ELR (cell line): ENCODE measurements at regions not wholly inside any gene's neighbourhood (a gene's known extent, or its start where the extent isn't known, plus 50 kb on each side); places are given as distances from the start of the nearest gene placed in this dataset.
"Not testable (repeated sequence)": the region's sequence is repeated elsewhere in the genome, so short reads cannot be mapped to it uniquely, and the experiment has no call there.

ENCODE experiments used
- DNase-seq: peaks from one replicate; pipeline ENCODE4 v3.0.0-alpha.2; 2015; ENCODE audit warnings: low read depth

DNA sequence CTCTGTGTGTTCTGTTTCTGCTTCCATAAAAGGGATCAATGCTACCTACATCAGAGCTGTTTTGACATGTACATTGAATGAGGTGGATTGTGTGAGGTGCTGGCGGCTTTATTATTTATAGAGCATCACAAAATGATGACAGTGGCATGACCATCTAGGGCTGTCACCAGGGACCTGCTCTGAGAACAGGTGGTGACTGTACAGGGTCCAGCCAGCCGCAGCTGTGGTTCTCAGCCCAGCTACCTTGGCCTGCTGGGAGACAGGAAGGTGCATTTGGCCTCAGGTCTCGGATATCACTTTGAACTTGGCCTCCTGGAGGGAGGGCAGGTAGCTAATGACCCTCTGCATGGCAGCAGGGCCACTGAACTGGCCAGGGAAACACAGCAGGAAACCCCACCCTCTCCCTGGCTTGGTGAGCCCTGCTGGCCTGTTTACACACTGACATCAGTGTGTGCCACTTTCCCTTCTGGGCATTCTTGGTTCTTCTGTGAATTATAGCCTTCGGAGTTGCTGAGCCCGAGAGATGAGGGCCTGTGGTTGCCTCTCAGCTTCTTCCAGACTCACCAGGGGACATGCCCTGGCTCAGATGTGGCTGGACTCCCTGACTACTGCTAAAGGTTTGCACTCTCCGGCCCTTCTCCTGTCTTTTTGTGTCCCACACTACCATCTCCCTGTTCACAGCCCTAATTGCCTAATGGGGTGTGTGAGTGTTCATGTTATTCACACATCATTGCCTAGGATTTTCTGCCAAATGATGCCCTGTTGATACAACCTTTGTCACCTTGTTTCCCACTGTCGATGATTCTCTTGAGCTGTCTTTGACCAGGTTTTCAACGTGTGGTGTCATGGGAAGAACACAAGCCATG, 109.2 kb upstream of the RAB12 start:
- no peak for DNase-seq

DNA sequence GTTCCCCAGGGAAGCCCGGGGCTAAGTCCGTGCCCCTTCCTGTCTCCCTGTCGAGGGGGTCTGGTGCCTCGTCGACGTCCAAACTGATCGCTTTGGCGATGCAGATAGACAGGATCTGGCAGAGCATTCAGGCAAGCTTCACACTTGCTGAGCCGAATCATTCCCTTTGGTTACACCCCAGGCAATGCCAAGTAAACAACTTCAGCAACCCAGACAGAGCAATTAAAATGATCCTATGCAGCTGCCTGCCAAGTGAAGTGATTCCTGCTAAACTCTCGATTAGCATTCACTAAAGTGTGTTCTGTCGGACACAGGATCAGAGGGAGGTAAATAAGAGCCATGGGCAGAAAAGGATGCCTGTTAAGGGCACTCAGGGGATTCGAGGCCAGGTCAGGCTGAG, 108.2 kb upstream of the RAB12 start:
- DNase-seq = no peak

DNA sequence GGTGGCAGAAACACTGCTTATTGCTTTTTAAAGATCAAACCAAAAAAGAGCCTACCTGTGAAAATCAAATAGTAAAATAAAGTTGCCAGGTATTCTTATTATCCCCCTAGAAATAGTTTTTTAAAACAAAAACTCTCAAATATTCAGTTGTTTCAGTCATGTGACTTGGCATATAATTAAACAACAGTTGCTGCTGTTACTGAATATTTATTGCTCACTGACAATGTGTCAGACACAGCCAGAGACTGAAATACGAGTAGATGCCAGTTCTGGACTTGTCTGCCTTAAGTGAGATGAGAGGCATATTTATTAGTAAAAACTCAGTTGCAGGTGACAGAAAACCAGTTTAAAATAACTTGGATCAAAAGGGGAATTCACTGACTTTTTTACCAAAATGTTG, 106.0 kb upstream of the RAB12 start:
- DNase-seq = no peak

DNA sequence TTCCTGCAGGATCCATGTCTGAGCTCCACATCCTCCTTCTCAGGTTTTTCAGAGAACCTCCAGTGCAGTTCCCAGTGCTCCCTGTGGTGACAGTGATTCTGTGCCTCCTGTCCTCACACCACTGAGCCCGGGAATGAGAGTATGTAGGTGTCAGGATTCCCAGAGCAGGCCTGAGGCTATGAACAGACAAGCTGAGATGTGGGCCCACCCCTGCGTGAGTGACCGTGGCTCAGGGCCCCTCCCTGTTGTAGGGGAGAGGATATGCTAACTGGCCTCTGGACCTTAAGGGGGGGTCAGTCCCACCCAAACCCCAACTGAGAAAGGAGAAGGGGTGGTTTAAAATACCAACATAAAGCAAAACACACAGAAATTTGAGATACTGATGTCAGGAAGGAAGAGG, 104.8 kb upstream of the RAB12 start:
- DNase-seq = no peak

DNA sequence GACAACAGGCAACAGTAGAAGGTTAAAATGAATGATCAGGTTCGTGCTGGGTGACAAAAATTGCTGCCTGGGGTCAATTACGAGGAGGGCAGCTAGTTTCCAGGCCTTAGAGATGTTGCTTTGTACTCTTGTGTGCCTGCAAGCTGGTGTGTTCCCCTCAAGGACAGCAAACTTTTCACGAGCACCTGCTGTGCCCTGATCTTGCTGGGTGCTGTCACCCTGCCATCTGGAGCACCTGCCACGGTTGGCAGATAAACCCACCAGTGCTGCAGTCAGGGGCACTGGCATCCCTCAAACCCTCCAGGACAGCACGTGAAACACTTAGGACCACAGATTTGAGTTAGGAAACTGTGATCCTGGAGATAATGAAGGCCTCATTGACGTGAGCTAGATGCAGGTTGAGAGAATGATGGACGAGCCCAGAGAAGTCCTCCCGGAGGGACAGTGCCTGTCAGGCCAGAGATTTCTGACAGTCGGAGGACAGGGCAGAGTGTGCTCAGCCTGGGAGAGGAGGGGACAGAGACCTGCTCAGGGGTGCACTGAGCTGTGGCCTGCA, 104.3 kb upstream of the RAB12 start:
- DNase-seq = no peak

DNA sequence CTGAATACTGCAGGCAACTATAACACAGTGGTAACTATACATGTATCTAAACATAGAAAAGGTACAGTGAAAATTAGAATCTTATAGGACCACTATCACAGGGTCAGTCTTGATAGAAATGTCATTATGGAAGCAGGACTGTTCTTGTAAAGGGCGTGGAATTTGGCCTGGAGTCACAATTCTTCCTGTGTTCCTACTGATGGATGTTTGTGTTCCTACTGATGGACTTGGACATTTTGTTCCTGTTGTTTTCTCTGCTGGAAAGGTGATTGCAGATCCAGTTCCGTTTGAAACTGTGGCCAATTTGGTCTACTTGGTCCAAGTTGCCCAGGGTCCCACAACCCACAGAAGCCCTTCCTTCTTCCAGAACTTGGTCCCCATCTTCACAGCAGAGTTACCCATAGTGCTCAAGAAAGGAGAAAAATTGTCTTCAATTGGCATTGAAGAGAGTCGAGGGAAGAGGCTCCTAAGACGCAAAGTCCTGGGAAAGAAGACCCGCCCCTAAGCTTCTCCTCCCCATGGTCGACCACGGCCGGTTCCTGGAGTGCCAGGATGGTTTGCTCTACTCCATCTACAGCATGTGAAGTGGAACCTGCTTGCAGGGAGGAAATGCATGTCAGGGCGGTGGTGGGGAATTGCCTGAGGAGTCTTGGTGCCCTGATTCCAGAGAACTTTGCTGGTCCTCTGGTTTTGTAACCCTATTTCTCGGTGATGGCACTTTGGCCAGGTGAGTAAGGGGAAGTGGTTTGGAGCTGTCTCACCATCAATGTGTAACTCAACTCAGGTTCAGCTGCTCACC, 102.8 kb upstream of the RAB12 start:
- DNase-seq = no peak

DNA sequence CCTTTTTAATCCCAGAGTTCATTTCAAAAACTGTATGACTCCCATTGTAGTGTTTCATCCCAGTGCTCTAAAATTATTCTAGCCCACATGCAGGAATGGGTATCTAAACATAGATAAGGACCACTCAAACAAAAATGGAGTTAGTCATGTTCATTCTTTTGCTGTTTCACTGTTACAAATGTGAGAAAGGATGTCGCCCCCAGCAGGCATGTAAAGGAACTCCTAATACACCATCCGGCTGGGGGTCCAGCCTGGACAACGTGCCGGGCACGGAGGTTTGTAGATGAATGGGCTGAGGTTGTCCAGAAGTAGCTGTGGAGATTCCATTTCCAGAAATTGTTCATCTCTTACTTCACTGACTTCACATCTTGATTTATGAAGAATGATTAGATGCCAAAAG, 101.9 kb upstream of the RAB12 start:
- DNase-seq = peak; percentile 46

DNA sequence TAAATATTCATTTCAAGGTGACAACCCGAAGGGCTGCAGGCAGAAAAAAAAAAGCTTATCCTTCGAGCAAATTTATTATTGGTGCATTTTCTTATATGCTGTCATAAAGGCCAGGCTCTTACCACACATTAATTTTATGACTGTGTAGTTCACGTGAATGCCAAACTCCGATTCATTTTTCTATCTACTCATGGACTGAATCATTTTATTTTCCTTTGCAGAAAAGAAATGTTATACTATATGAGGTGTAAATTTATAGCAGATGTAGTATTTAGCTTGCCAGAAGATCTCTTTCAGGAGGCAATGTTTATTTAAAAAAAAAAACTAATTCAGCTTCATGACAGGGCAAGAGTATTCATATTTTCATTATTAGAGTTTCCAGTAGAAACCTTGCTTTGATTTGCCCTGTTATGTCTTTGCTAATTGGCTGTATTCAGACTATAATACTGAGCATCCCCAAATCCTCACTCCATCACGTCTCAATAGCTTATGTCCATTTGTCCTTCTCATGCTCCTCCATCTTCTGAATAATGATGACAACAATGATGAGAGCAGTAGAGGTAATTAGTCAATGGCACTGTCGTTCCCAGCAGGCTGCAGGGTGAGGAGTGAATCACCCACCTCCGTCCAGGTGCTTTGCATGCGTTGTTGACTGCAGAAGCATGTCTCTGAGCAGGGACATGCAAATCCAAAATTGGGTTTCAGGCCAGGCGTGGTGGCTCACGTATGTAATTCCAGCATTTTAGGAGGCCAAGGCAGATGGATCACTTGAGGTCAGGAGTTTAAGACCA, 101.1 kb upstream of the RAB12 start:
- DNase-seq = no peak

DNA sequence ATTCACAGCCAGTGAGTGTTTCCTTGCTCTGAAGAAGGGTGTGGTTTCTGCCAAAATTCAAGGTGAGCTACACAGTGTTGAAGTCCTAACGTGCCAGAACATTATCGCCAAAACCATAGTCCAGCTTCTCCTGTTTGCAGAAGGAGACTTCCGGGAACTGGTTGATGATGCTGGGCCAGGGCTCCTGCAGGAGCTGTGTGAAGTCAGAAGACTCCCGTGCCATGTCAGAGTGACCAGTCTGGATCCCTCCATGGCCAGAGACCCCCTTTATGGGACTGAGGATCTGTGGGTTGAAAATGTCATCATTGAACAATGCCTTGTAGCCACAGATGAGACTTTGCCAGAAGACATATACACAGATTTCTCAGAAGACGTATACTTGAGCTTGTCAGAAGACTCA, 96.0 kb upstream of the RAB12 start:
- DNase-seq = no peak

DNA sequence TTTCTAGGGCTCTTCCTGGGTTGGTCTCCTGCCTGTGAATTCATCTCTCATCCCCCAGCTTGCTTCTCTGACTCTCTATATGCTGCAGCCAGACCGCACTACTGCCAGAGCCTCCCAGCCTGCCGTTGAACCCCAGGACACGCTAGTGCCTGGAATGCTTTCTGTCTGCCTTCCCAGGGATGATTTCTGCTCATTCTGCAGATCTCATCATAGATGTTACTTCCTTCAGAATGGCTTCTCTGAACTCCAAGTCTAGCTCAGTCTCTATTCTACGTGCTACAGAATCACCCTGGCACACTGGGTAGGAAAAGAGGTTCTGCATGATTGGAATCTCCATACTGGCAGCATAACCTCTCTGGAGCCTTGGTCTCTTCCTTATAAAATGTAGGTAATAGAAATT, 94.8 kb upstream of the RAB12 start:
- DNase-seq = no peak

DNA sequence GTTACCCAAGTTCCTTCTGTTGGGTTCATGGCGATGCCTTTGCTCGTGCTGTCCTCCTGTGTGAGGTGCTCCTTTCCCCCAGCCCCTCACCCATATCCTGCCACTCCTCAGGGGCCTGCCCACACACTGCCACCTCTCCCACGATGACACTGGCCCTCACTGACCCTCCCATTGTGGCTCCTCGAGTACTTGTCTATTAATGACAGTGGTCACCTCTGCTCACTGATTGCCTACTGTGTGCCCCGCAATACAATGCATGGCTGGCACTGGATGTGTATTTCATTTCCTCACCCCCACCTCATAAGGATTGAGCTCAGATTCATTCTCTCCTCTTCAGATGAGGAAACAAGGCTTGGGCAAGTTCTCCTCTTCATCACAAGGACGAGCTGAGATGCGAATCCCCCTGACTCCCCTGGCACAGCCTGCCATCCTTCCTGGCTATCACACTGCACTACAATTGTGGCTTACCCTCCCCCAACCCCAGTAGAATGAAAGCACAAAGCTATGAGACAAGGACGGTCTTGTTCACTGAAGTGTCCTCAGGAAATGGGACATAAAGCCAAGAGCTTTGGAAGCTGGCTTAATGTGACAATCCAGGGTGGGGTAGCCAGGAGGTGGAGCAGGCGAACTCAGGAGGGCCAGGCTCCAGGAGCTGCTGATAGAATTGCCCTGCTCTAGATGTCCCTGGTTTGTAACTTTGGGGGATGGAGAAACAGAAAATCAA, 93.9 kb upstream of the RAB12 start:
- no peak for DNase-seq

DNA sequence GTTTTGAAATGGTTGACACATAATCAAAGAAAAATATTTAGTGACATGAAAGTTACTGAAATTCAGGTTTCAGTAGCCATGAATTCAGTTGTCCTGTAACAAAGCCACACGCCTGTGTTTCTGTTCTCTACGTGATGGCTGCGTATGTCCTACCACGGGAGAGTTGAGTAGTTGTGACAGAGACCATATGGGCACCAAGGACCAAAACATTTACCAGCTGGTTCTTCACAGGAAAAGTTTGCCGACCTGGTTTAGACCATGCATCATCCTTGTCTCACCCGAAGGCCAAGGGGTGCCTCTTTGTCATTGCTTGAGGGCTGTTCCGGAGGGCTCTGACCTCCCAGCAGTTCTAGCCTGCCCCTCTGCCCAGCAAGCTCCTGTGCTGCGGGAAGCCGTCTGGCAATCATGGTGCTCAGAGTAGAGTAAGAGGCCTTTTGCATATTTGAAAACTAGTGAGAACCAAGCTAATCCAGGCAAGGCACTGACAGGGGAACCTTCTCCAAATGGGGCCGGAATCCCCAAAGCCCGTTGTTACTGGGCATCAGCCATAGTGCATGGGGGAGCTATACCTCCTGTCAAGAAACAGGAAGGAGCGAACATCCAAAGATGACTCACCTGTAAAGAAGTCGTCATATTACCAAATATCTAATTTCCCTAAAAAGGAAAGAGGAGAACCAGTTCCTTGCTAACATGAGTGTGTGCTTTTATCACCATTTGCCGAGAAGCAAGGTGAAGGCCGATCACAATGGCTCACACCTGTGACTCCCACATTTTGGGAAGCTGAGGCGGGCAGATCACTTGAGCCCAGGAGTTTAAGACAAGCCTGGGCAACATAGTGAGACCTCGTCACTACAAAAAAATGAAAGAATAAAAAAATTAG, 92.6 kb upstream of the RAB12 start:
- DNase-seq = peak; percentile 6

DNA sequence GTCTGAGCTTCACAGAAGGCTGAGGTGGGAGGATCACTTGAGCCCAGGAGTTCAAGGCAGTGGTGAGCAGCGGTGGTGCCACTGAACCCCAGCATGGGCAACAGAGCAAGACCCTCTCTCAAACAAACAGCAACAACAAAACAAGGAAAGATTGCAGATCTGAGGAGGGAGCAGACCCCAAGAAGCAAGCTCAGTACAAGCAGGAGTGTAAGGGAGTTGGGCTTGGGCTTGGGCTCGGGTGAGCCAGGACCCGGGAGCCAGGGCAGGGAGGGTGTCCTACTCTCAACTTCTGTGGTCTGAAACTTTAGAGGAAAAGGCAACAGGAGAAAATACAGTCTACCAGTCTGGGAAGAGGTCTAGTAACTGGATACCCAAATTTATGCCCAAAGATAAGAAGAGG, 92.0 kb upstream of the RAB12 start:
- no peak for DNase-seq

DNA sequence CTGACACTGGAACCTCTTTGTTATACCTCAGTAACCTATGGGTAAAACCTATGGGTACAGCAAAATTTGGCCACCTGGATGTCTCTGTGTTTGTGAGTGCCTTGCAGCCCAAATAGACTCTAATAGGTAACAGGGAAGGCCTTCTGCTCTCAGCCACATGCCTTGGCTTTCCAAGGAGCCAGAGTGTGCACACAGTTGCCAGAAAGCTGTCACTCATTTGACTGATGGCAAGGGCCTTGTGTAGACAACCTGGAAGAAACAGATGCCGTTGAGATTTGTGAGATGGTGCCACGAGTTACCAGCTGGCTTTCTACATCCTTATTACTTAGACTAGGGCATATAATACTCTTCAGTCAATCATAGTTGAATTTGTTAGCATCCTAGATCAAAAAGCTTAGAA, 90.1 kb upstream of the RAB12 start:
- DNase-seq = no peak

DNA sequence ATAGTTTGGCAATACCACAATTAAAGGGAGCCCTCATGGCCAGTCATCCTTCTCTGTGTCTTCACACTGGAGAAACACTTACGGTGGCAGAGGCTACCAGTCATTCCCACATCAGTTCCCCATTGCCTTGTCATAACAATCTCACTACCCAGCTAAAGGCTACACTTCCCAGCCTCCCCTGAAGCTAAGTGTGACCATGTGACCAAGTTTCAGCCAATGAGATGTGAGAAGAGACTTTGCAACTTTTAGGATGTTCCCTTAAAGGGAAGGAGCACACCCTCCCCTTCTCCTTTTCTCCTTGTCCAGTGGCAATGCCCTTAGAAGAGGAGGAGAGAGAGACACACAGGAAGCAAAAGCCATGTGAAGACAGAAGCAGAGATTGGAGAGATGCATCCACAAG, 89.0 kb upstream of the RAB12 start:
- DNase-seq = no peak

DNA sequence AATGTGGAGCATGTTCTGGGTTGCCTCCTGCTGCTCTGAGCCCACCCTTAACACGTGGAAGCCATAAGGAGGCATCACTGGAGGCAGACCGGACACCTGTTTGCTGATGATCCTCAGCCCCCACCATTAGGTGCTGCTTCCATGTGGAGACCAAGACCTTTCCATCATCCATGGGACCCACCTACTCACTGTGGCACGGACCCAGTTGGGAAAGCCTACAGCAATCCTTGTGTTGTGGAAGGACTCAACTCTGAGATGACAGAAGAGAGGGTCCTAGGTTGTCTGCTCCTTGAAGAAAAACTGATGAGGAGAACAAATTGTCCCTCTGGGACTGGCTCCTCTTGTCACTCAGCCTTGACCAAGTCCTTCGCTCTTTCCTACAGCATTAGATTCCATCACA, 86.5 kb upstream of the RAB12 start:
- no peak for DNase-seq

DNA sequence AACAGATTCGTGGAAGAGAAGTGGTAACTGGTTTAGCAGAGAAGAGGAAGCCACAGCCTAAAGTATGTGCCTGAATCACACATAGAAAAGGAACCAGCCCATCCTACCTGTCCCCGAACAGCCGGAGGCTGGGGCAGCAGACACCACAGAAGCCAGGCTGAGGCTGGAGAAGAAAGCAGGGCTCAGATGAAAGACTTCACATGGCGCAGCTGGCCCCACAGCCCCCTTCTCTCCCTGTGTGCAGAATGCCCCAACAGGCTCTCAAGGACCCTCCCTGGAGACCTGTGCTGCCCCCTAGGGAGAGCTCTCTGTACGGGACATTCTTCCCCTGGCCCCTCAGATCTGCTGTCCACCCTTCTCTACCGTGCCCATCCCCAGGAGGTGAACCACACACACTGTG, 83.5 kb upstream of the RAB12 start:
- DNase-seq = peak; percentile 15

DNA sequence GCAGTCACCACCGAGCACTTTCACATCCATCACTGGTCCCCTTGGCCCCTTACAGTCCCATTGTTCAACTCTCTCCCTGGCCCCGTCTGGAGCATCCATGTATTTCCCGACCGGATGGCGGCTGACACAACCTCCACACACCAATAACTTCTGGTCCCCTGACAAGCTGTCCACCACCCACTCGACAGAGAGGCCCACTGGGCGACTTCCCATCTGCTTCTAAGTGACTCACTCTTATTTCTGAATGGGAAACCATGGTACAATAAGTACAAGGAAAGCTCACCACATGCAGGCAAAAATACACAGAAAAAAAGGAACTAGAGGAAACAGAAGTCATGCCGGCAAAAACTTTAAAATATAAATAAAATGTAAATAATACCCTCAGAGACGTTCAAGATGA, 82.9 kb upstream of the RAB12 start:
- DNase-seq = no peak

DNA sequence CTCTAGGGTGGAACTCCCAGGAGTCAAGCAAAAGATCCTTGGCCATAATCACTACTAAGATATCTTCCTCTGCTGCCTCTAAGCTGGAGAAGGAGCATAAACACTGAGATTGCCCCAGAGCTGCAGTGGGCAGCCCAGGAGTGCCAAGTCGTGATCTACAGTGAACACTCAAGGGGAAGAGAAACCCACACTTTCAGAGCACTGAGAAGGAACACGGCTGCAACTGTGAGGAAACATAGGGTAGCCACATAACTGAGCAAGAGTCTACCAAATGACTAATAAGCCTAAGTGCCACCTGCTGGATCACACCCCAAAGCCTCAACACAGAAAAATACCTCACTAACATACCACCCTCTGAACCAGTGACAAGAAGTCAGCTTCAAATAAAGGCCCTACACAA, 79.6 kb upstream of the RAB12 start:
- no peak for DNase-seq

DNA sequence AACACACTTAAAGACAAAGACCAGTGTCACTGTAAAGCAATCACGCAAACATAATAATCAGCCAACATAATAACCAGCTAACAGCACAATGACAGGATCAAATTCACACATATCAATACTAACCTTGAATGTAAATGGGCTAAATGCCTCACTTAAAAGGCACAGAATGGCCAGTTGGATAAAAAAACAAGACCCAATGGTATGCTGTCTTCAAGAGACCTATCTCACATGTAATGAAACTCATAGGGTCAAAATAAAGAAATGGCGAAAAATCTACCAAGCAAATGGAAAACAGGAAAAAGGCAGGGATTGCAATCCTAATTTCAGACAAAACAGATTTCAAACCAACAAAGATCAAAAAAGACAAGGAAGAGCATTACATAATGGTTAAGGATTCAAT, 78.2 kb upstream of the RAB12 start:
- not testable (repeated sequence) for DNase-seq

DNA sequence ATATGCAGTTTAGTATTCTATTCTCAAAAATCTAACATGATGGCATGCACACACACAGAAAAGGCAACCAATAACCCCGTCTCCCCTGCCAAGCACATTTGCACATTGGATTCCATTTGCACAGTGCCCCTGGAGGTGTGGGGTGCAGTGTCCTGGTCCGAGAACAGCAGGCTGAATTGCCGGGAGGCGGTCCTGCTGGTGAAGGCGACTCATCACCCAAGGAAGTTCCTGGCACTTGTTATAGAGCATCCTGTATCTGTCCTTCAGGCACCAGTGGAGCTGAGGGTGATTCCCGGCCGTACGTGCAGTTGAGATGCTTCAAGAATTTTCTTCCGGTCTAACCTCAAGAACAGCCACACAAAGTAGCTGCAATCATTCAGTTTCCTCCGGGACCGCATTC, 73.0 kb upstream of the RAB12 start:
- DNase-seq = peak; percentile 46
